ENCODE measurements at regions not wholly inside any gene's neighbourhood (a gene's known extent, or its start where the extent isn't known, plus 50 kb on each side); places are given as distances from the start of the nearest gene placed in this dataset.

DNA sequence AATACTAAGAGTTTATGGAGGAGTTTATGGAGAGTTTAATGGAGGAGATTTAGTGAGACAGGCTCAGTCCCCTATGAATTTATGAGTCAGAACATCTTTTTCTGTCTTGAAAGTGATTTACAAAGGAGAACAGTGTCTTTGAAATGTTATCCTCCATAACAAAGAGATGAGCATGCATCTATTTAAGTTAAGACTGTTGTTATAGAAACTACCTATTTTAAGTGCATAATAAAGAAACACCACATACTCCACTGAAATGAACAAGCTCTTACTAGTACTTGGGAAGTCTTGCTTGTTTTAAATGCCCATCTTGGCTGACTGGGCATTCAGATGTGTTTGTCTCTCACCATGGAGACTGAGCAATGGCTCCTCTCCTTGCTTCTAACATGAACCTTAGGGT, 118.7 kb upstream of the ACP3 start:
- TF ChIP-seq, protein P1, sequence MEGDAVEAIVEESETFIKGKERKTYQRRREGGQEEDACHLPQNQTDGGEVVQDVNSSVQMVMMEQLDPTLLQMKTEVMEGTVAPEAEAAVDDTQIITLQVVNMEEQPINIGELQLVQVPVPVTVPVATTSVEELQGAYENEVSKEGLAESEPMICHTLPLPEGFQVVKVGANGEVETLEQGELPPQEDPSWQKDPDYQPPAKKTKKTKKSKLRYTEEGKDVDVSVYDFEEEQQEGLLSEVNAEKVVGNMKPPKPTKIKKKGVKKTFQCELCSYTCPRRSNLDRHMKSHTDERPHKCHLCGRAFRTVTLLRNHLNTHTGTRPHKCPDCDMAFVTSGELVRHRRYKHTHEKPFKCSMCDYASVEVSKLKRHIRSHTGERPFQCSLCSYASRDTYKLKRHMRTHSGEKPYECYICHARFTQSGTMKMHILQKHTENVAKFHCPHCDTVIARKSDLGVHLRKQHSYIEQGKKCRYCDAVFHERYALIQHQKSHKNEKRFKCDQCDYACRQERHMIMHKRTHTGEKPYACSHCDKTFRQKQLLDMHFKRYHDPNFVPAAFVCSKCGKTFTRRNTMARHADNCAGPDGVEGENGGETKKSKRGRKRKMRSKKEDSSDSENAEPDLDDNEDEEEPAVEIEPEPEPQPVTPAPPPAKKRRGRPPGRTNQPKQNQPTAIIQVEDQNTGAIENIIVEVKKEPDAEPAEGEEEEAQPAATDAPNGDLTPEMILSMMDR (IDR thresholded peaks at IDR 0.05) = no peak
- TF ChIP-seq POLR2A (IDR thresholded peaks at IDR 0.05) = no peak
